ENCODE measurements at regions not wholly inside any gene's neighbourhood (a gene's known extent, or its start where the extent isn't known, plus 50 kb on each side); places are given as distances from the start of the nearest gene placed in this dataset.

- DNase-seq (ENCODE audit: low read depth) = no peak
- TF ChIP-seq CTCF (IDR thresholded peaks at IDR 0.05; ENCODE audit: low read depth, low read length, missing control alignments) = no peak
- no peak overlapping the region for H3K4me3 ChIP-seq (ENCODE audit: low read depth, low read length)
Measured at GRCh38 chr4:95625020-95625419, 76.2 kb upstream of the UNC5C start.

GRCh38 chr4:95619525-95620443, 71.0 kb upstream of the UNC5C start:
- no peak overlapping the region for H3K4me3 ChIP-seq (ENCODE audit: low read depth, low read length)
- no peak for TF ChIP-seq CTCF (IDR thresholded peaks at IDR 0.05; ENCODE audit: low read depth, low read length, missing control alignments)
- DNase-seq (ENCODE audit: low read depth) = no peak

GRCh38 chr4:95614684-95615205, 66.0 kb upstream of the UNC5C start:
- TF ChIP-seq CTCF (IDR thresholded peaks at IDR 0.05; ENCODE audit: low read depth, low read length, missing control alignments) = no peak
- no peak overlapping the region for H3K4me3 ChIP-seq (ENCODE audit: low read depth, low read length)
- DNase-seq (ENCODE audit: low read depth) = no peak

GRCh38 chr4:95610061-95610569, 61.3 kb upstream of the UNC5C start:
- no peak for TF ChIP-seq CTCF (IDR thresholded peaks at IDR 0.05; ENCODE audit: low read depth, low read length, missing control alignments)
- no peak overlapping the region for H3K4me3 ChIP-seq (ENCODE audit: low read depth, low read length)
- DNase-seq (ENCODE audit: low read depth) = no peak

- no peak overlapping the region for H3K4me3 ChIP-seq (ENCODE audit: low read depth, low read length)
- no peak for TF ChIP-seq CTCF (IDR thresholded peaks at IDR 0.05; ENCODE audit: low read depth, low read length, missing control alignments)
- DNase-seq (ENCODE audit: low read depth) = no peak
Measured at GRCh38 chr4:95606739-95607138, 58.0 kb upstream of the UNC5C start.

GRCh38 chr4:95603393-95603792, 54.6 kb upstream of the UNC5C start:
- no peak for TF ChIP-seq CTCF (IDR thresholded peaks at IDR 0.05; ENCODE audit: low read depth, low read length, missing control alignments)
- H3K4me3 ChIP-seq (ENCODE audit: low read depth, low read length) = no peak overlapping the region
- DNase-seq (ENCODE audit: low read depth) = no peak

All from GM12864 (cell line).